SKM-1 (cell line): ENCODE measurements at regions not wholly inside any gene's neighbourhood (a gene's known extent, or its start where the extent isn't known, plus 50 kb on each side); places are given as distances from the start of the nearest gene placed in this dataset.
"Not testable (repeated sequence)": the region's sequence is repeated elsewhere in the genome, so short reads cannot be mapped to it uniquely, and the experiment has no call there.

ENCODE experiments used
- DNase-seq: peaks from one replicate; lab custom pipeline; 2025; ENCODE audit not compliant: unreplicated experiment; lab: John Stamatoyannopoulos, UW

DNA sequence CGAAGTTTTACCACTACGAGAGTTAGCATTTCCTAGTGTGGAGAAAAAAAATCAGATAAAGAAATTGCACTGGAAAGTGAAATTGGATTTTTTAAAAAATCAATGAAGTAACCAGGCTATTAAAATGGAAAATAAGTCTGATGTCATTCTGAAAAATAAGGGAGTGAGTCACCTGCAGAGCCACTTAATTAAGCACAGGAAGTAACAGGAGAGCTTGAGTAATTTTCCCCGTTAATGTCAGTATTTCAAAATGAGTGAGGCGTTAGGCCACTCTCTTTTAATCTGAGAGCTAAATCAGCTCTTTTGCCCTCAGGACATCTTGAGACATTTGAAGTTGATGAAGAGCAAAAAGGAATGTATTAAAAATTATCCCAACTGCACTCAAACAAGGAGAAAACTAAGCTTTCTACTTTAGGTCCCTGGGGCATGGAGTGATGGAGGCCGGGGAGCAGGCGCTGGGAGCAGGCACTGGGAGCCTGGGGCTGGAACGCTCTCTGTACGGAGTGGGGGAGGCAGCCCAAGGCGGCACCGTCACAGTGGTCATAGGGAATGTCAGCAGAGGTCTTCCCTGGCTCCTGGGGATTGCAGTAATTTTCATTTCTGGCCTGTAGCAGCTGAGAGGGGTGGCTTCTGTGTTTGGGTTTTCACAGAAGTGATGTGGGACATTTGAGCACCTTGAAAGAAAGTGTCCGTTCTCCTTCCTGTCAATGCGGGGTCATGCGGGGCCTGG, 194.6 kb downstream of the BCL2L11 start:
- not testable (repeated sequence) for DNase-seq

DNA sequence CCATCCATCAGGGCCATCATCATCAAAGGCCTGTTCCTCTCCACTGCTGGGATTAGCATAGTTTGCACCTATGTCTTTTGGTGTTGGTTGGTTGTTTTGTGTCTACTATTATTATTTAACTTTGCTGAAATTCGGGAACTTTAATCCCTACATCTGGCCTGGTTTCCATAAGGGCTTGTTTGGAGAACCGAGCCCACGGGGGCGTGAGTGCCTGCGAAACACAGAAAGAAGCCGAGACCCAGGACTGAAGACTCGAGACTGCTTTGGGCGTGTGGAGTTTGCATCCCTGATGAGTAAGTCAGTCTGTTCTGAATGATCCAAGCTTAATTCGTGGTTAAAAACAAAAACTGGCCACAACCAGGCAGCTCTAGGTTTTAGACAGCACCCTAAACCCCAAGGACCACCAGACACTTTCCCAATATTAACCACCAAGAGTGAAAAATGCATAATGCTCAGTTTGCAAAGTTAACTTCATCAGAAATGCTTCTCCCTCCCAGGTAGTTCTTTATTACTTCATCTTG, 195.6 kb downstream of the BCL2L11 start:
- DNase-seq, result not testable (repeated sequence)

DNA sequence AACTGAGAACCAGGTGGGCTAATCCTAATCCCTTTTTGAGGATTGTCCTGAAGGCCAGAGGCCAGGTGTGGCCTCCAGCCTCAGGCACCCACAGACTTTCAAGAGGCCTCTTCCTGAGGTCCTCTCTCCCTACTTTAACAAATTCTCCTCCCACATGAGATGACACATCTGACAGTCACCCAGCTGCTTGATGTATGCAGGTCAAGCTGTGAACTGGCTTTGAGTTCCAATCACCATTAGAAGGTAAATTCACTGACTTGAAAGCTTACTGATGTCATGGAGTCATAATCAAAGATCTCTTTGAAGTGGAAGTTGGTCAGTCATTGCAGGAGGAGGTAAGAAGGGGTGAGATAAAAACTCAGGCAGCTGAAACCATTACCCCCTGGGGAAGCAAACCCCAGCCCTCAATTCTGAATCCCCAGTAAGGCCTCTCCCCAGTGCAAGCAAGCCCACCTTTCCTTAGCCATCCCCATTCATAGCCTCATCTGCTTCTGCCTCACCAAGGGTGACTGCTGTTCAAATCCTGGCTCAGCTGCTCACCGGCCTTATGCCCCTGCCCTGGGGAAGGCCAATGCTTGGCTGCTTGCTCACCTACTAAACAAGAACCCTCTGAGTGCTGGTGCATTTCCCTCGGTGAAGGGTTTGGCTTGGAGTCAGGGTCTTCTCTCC, 196.3 kb downstream of the BCL2L11 start:
- DNase-seq, result not testable (repeated sequence)

DNA sequence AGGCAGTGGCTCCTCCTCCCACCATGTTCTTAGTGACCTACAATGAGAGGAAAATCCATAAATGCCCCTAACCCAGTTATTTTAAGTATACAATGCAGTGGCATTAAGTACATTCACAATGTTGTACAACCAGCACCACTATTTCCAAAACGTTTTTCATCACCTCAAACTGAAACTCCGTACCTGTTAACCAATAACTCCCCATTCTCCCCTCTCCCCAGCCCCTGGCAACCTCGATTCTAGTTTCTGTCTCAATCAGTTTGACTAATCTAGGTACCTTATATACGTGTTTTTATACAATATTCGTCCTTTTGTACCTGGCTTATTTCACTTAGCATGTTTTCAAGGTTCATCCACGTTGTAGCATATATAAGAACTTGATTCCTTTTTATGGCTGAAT, 198.8 kb downstream of the BCL2L11 start:
- DNase-seq, result not testable (repeated sequence)

DNA sequence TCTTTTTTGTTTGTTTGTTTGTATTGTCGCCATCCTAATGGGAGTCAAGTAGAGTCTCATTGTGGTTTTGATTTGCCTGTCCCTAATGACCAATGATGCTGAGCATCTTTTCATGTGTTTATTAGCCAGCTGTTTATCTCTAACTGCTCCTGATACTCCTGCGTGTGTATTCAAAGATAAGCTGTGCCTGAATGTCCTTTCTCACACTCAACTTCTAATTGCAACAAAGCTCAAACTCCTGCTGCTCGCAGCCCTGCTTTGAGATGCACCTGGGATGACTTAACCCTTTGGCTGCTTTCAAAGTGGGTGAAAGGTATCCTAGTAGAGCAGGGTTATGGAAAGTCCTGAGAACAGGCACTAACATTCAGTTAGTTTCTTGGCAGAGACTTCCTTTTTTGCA, 199.6 kb downstream of the BCL2L11 start:
- DNase-seq, result not testable (repeated sequence)

DNA sequence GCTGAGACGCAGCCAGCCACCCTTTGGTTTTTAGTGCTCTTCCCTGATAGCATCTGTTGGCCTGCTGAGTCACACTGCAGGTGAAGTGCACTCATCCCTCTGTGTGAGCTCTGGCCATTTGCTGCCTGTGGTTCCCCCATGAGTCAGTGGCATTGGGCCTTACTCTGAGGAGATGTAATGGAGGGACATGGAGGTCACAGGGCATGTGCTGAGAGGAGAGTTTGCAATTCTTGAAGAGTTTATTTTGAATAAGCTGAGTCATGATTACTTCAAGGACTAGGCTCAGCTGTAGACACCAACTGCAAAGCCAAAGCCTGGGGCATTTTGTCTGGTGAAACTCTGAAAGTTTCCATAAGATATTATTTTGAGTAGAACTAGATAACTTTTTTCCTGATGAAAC, 200.3 kb downstream of the BCL2L11 start:
- DNase-seq, result not testable (repeated sequence)

DNA sequence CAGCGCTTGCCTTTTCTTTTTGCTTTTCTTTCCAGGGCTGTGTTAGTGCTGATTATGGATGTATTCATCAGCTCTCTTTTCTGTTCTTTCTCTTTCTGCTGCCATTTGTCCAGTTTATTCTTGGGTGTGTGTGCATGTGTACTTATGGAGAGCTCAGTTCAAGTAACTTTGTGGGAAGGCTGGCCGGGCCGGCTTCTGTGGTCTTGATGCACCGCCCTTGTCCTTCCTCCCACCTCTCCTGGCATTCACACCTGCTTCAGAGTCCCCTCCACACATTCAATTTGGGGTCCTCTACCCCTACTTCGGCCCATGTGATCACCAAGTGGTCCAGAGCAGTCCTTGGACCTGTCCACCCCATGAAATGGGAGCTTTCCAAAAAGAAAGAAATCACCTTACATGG, 202.7 kb downstream of the BCL2L11 start:
- DNase-seq, result not testable (repeated sequence)

DNA sequence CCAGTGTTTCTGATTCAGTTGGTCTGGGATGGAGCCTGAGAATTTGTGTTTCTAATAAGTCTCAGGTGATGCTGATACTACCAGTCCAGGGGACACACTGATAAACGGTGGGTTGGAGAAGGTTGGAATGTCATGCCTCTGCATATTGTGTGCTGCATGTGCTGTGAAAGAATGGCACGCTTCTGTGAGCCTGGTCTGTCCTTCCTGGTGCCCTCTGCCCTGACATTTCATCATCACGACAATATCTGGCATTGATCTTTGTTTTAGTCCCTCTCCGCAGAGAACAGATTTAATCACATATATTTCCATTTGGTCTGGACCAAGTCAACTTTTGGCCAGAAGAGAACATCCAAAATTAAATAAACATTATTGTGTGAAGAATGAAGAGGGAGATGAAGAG, 207.0 kb downstream of the BCL2L11 start:
- DNase-seq, result not testable (repeated sequence)

DNA sequence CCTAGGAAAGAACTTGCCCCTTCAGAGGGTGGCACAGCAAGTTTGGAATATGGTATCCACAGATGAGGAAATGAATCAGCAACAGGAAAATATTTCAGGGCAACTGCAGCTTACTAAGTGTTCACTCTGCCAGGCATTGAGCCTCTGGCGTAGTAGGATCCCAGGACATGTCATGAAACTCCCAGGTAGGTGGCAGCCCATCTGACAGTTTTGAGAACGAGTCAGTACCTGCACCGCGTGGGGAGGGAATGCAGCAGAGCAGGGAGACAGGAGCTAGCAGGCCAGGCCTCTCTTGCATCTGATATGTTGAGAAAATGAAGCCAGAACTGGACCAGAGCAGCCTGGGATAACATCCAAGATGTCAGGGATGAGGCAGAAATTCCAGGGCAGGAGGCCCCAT, 208.6 kb downstream of the BCL2L11 start:
- DNase-seq, result not testable (repeated sequence)

DNA sequence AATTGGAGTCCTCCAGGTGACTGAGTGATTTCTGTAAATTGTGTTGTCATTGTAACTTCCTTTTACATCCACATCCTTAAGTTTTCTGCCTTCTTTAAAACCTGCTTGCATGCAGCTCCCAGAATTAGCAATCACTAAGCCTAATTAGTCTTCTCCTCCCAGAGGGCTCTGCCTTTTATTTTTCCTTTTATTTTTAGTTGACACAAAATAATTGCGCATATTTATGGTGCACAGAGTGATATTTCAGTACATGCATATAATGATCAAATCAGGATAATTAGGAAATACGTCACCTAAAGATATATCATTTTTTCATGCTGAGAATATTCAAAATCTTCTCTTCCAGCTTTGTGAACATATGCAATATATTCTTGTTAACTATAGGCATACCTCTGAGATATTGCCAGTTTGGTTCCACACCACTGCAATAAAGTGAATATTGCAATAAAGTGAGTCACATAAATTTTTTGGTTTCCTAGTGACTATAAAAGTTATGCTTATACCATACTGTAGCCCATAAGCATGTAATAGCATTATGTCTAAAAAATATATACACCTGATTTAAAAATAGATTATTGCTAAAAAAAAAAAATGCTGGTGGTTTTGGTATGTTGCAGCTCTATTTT, 210.5 kb downstream of the BCL2L11 start:
- not testable (repeated sequence) for DNase-seq

DNA sequence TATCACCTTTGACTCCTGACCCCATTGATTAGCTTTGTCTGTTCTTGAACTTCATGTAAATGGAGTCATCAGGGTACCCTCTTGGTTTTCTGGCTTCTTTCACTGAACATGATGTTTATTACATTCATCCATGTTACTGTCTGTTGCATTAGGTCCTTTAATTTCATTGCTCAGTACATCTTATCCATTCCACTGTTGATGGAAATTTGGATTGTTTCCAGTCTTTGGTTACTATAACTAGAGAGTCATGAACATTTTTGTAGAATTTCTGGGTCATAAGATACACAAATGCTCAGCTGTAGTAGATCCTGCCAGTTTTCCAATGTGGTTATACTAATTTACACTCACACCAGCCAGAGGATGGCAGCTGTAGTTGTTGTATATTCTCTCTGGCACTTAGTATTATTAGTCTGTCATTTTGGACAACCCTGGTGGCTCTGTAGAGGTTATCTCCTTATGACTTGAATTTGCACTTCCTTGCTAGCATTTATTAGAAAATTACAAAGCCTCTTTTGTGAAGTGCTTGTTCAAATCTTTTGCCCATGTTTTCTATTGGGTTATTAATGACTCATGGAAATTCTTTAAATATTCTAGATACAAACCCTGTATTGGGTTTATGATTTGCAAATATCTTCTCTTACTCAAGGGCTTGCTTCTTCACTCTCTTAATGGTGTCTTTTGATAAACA, 214.7 kb downstream of the BCL2L11 start:
- DNase-seq, result not testable (repeated sequence)

DNA sequence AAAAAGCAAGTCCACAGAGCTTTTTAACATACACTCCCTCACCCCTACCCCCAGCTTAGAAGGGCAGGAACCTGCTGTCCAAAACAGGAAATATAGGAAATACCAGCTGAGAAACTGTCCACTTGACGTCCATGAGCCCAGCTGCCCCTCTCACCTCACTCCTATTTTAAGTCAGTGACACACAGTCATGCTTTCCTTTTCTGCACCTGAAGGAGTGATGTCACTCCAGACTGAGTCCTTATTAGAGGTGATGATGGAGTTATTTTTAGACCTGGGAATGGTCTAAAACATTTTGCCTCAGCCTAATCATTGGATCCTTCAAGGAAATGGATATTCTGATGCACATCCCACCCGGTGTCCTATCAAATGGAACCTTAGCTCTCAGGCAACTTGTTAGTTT, 217.8 kb downstream of the BCL2L11 start:
- not testable (repeated sequence) for DNase-seq

DNA sequence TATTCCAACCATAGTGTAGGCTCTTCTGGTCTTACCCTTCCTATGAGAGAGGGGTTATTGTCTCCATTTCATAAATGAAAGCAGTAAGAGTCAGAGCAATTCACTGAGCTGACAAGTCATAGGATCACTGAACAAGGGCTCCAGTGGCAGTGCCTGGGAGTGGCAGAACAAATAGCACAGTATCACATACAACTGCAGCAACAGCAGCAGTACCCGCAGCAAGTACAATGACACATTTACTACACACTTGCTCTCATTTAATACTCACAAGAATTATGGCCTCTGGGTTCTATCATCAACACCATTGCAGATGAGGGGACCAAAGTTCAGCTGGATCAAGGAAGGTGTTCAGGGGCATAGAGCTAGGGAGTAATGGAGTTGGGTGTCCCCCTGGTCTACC, 218.8 kb downstream of the BCL2L11 start:
- not testable (repeated sequence) for DNase-seq

DNA sequence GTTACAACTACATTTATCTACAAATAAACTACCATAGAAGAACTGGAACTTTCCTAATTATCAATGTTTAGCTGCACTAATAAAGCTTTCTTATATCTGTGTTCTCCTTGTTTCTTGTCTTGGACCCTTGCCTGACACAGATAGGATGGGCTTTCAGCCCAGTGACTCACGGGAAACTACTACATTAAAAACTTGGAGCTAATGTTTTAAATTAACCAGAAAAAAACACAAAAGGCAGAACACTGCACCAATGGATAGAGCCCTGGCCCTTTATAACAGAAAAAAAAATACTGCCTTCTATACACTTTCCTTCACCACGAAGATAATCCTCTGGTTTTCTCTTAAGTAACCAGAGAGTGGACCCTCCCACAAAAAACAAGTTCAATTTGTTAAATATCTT, 223.9 kb downstream of the BCL2L11 start:
- not testable (repeated sequence) for DNase-seq

DNA sequence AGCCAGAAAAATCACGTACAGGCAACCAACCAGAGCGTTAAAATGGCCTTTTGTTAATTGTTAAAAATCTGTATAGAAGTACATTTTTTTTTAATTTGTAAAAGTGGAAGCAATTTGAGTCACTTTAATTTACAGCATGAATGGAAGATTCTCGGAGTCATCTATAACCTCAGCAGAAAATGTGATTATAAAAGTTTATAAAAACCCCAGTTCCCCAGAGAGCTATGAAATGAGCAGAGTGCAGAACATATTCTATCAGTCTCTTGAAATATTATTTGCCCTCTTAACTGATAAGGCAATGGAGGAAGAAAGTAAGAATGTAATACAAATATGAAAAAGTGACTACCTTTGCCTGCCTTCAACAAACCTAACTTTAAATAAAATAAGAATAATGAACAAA, 224.7 kb downstream of the BCL2L11 start:
- not testable (repeated sequence) for DNase-seq

DNA sequence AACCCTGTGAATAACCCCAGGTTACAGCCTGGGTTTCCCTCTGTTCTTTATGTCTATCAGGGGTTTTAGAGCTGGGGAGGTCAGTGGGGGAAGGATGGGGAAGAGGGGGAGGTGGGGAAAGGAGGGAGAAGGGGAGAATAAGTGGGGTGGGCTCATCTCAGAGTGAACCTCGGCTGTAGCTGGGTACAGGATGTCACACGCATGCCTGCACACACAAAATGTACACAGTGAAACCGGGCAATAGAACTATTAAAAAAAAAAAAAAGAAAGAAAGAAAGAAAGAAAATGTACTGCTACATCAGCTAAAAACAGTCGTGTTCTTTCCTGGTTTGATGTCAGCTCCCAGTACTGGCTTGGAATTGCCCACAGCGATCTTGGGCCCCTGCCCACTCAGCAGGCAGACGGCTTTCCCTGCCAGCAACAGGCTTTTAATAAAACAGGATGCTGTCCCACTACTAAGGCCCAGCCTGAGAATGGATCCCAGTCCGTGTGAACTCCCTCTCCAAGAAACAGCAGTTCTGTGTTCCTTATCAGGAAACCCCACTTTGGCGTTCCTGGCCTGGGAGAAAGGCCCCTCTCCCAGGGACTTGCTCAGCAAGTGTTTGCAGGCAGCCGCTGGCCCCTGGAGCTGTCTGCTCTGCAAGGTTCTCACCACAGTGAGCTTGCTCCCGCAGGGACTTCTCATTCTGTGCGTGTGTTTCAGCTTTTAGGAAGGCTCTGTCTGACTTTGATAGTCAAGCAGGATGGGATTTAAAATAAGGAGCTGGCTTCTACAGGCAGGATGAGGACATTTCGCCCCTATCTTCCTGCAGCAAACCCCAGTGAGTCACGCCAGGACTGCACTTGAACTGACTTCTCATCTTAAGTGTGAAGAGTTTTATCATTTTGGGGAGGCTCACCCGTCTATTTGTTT, 225.6 kb downstream of the BCL2L11 start:
- not testable (repeated sequence) for DNase-seq

DNA sequence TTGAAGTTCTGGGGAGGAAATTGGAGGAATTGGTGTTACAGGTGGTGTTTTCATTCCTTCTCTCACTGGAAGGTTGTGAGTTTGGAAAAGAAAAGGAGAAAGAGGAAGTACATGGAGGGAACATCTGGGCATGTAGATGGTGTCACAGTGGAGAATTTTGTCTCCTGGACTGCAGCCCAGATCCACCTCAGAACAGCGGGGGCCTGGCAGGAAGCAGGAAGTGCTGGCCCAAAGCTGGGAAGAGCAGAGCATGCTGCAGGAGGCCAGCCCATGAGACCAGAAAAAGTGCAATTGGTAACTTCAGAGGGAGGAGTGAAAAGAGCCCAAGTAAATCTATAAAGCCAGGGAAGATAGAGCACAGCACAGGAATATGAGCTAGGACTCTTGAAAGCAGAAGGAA, 227.0 kb downstream of the BCL2L11 start:
- DNase-seq, result not testable (repeated sequence)

DNA sequence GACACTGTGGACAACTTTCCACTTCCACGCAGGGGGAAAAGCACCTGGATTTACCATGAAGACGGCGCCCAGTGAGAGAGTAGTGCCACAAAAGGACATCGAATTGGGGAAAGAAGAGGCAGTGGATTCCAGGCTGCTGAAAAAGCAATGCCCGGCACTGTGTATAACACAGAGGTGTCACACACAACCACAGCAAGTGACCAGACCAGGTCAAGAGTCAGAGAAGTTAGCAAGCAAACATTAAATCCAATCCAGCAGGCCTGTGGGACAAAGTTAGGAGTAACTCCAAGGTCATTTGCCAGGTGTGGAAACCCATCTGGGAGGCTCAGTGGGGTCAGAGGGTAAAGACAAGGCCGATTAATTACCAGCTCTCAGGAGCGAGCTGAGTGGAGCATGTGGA, 227.6 kb downstream of the BCL2L11 start:
- DNase-seq, result not testable (repeated sequence)

DNA sequence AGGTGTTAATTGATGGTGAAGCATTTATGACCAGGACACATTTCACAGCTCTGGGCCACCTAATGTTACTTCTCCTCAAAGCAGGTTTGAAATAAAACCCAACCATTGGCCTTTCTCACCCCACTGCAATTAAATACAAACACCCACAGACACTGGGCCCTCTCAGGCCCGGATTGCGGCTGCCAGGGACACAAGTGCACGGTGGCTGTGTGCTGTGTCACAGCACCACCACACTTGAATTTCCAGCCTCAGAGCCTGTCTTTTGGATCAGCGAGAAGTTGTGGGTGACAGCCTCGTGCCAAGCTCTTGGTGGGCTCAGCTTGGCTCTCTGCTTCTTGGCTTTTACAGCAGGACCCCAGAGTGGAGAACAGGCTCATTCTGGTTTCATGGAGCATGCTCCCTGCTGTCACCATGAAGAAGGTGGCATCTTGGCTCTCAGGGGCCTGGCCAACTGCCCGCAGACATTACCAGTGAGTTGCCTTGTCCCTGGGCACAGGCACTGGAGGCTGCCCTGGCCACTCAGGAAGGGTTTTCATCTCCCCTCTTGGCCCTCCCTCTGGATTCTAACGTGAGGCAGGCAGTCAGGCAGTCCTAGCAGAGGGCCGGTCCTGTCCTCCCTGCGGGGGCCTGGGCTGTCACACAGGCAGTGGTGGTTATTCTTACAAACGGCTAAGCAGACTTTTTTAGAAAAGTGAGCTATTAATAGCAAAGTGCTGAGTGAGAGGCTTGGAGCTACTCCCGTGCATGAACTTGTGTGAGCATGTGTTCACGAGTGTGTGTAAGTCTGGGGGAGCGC, 234.5 kb downstream of the BCL2L11 start:
- not testable (repeated sequence) for DNase-seq
